Eye (tissue), 1 donor: ENCODE measurements at regions not wholly inside any gene's neighbourhood (a gene's known extent, or its start where the extent isn't known, plus 50 kb on each side); places are given as distances from the start of the nearest gene placed in this dataset.
"Not testable (repeated sequence)": the region's sequence is repeated elsewhere in the genome, so short reads cannot be mapped to it uniquely, and the experiment has no call there.

Source experiments
- DNase-seq: peaks from one replicate; pipeline ENCODE4 v3.0.0-alpha.2; 2015

DNA sequence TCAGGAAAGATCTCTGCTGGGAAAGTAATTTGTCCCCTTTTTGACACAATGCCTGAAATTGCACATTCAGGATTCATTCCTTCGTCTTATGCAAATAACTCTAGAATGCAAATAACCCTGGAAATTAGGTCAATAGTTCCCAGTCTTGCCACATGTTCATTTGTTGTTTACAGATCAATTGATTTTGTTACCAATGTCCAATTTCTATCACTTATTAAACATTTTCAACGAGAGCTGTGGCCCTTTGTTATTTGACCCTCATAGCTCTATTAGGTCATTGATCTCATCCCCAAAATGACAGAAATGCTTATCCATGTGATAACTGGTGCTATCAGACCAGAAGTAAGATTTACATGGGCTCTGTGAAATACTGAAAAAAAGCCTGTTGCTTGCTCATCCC is 275.3 kb upstream of the REG3G start:
- no peak for DNase-seq

DNA sequence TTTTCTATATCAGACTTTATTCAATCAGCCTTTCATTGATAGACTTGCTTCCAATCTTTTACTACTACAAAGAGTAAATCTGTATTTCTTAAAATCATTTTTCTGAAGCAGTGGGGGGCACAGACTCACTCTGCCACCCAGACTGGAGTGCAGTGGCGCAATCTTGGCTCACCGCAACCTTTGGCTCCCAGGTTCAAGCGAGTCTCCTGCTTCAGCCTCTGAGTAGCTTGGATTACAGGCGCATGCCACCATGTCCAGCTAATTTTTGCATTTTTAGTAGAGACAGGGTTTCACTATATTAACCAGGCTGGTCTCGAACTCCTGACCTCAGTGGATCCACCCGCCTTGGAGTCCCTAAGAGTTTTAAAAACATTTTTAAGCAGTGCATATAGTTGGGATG is 270.6 kb upstream of the REG3G start:
- no peak for DNase-seq

- no peak for DNase-seq
Measured at GRCh38 chr2:78757191-78757590, 268.3 kb upstream of the REG3G start.

- DNase-seq, result no peak
Measured at GRCh38 chr2:78757640-78758039, 267.9 kb upstream of the REG3G start.

DNA sequence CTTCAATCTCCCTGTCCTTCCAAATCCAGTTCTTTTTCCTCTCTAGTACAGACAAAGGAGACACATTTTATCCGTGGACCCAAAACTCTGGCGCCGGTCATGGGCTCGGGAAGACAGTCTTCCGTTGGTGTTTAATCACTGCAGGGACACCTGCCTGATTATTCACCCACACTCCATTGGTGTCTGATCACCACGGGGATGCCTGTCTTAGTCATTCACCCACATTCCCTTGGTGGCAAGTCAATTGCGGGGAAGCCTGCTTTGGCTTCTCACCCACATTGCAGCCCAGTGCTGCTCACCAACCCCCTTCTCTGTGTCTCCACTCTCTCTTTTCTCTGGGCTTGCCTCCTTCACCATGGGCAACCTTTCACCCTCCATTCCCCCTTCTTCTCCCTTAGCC is 266.7 kb upstream of the REG3G start:
- DNase-seq, result not testable (repeated sequence)

DNA sequence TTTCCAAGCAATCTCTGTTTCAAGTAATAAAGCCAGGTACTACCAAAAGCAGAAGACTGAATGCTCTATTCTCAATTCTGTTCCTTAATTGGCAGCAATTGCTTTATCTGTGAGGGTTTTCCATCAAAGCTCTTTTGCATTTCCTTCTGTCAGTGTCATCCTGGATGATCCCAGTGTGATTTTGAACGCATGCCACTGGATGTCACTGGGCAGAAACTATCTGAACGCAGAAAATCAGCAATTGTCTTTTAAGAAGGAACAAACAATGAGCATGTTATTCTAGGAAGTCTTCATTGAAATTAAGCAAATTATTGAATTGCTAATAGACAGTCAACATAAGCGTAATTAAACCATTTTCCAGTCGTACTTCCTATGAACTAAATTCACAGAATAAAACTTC is 259.0 kb upstream of the REG3G start:
- DNase-seq, result no peak

GRCh38 chr2:78768016-78768415 is 257.5 kb upstream of the REG3G start:
- no peak for DNase-seq

GRCh38 chr2:78775291-78775690 is 250.2 kb upstream of the REG3G start:
- DNase-seq, result no peak

- no peak for DNase-seq
Measured at GRCh38 chr2:78778756-78779510, 246.6 kb upstream of the REG3G start.

DNA sequence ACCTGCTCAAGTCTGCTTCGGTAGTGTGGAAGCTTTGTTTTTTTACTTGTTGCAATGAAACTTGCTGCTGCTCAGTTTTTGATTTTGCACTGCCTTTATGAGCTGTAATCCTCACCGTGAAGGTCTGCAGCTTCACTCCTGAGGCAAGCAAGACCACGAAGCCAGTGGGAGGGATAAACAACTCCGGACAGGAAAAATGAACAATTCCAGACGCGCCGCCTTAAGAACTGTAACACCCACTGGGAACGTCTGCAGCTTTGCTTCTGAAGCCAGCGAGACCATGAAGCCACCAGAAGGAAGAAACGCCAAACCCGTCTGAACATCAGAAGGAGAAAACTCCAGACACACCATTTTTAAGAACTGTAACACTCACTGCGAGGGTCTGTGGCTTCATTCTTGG is 245.7 kb upstream of the REG3G start:
- peak; percentile 13 for DNase-seq

DNA sequence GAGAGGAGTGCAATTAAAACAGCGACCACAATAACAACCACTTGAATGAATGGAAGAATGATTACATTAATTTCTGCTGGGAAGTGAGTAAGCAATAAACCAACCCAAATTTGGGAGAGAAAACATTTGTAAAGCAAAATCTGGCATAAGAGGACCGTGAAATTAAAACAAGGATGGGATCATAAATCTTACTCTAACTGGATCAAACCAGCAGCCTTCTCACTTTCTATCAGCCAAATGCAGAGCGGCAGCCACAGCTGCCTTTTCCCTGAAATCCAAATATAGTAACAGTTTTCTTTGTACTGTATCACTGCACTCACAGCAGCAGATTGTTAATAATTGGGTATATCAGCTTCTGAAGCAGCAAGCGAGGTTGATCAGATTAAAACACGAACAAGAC is 245.2 kb upstream of the REG3G start:
- peak; percentile 73 for DNase-seq

DNA sequence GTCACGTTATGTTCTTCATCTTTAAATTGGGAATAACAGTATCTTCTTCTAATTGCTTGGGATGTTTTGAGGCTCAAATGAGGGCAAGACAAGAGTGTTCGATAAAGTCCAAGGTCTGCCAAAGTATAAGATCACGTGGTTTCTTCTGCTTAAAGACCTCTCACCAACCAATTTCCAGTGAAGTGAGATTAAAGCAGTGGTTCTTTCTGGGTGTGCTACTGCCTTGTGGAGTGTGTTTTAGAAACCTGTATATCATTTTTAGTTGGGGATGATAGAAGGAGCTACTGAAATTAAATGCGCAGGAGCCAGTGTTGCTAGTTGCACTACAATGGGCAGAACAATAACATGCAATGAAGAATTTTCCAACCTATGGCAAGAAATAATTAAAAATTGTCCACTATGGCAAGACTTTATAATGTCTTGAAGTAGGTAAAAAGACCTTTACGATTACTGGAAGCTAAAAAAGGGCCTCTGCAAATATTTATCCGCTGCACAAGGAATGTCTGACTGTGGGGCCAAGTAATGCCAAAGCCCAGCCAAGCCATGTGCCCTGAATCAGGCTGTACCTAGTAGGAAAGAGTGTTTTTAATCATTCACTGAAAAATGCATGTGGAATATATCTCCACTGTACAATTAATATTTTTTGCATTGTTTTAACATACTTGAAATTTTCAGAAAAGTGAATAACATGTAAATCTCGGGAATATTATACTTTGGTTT is 244.5 kb upstream of the REG3G start:
- no peak for DNase-seq

GRCh38 chr2:78782196-78782595 is 243.3 kb upstream of the REG3G start:
- DNase-seq, result no peak

DNA sequence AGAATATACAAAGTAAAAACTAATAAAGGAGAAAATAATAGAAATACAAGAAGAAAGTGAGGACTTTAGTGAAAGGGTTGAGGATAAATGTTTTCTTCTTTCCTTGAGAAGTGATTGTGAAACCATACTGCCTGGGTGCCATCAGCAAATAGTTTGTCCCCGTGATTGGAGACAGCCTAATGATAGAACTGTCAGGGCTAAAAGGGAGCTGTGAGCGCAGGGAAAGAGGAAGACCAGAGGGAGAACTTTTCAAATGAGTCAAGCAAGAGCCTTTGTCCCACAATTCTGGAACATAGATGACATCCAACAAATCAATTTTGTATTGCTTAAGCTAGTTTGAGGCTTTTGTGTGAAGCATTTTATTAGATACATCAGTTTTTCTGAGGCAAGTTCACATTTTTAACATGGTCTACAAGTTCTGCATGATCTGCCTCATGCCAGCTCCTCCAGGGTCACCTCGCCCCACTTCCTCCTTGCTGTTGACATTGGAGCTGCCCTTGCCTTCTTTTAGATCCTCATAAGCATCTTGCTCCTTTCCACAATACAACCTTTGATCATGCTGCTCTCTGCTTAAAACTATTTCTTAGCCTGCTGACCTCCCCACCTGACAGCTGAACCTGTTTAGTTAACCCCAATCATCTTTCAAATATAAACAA is 213.4 kb upstream of the REG3G start:
- no peak for DNase-seq

DNA sequence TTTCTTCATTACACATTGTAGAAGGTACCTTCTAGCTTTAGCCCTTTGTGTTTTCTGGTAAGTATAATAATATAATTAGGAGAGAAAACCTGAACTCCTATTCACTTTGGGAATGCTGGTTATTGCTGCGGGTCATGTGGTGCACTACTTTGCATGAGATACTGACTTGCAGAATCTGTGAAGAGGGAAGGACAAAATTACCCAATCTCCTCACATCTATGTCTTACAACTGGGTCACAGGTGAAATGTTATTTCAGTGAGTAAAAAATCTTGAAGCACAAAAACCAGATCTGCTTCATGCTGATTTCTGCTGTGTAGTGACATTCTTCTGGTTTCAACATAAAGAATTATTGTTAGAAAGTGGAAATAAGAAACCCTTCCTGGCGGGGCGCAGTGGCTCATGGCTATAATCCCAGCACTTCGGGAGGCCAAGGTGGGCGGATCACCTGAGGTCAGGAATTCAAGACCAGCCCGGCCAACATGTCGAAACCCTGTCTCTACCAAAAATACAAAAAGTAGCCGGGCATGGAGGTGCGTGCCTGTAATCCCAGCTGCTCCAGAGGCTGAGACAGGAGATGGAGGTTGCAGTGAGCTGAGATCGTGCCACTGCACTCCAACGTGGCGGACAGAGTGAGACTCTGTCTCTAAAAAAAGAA is 211.0 kb upstream of the REG3G start:
- DNase-seq, result no peak

GRCh38 chr2:78817430-78817829 is 208.1 kb upstream of the REG3G start:
- peak; percentile 4 for DNase-seq

DNA sequence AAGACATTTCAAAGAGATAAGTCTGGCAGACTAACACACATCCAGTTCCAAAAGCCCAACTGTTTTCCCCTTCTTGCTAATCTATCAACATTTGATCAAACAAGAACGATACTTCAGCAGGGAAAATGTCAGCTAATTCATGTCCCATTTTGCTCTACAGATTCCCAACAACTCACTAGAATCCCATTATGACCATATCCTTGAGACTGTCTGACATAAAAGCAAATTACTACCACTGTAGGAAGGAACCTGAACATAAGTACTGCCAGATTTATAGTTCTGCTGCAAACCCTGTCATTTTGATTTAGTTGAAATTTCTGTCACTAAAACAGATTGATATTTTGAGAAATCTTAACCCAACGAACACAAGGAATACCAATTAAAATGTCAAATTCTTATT is 193.0 kb upstream of the REG3G start:
- no peak for DNase-seq

DNA sequence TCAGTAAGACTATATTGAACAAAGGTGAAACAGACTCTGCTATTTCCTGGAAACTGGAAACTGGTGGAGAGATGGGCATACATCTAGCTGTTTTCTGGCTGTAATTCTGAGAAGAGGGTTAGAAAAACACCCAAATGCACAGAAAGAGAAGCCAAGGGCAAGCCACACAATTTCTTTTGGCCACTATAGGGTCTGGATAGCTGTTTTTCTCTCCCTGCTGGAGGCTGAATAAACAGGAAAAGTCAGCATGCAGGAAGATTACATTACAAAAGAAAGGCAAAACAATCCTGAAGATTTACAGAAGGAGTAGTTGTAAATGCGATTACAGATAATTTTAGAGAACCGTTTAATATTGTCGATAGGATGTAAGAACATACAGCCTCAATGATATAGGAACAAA is 186.2 kb upstream of the REG3G start:
- DNase-seq, result no peak

DNA sequence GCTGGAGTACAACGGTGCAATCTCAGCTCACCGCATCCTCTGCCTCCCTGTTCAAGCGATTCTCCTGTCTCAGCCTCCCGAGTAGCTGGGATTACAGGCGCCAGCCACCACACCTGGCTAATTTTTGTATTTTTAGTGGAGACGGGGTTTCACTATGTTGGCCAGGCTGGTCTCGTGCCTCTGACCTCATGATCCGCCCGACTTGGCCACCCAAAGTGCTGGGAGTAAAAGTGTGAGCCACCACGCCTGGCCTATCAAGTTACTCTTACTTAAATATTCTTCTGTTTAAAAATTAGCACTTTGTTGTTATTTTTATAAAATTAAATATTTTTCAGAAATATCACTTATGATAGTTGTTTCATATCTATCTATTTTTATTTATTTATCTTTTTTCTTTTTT is 185.2 kb upstream of the REG3G start:
- not testable (repeated sequence) for DNase-seq

- DNase-seq, result no peak
Measured at GRCh38 chr2:78845664-78846185, 179.8 kb upstream of the REG3G start.

DNA sequence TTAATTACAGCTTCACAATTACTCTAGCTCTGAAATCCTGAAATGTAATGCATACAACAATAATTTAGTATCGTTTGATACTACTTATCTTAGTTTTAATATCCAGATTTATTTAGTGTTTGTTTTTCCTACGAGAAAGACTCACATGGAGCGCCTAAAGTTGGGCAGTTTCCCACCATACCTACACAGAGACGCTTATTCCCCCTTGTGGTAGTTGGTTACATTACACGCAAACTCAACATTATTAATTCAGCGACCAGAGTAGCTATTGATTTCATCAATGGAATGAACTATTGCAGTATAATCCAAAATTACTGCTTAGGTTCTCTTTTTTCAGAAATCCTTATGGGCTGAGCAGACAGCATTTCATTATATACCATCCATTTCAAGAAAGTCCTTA is 164.0 kb upstream of the REG3G start:
- DNase-seq, result peak; percentile 33

- no peak for DNase-seq
Measured at GRCh38 chr2:78864205-78864604, 161.3 kb upstream of the REG3G start.

DNA sequence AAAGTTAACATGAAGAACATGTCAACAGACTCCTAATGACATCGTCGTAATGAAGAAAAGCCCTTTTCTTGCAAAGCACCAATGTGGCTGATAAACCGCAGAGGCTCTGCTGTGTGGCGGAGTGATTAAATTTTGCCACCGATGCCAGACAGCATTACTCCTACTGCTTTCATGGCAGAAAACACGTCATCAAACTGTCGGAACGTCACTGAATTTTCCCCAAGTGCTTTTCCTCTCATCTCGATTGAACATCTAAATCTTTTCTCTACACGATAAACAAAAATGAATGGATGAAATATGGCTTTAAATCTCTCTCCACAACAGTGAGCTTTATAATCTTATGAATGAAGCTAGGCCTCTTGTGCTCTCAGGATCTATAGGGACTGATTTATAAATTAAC is 159.8 kb upstream of the REG3G start:
- DNase-seq, result no peak
